HG03520 (cell line): ENCODE measurements at regions not wholly inside any gene's neighbourhood (a gene's known extent, or its start where the extent isn't known, plus 50 kb on each side); places are given as distances from the start of the nearest gene placed in this dataset.
"Not testable (repeated sequence)": the region's sequence is repeated elsewhere in the genome, so short reads cannot be mapped to it uniquely, and the experiment has no call there.

Experiments
- ATAC-seq: cut with Tn5 transposase; IDR thresholded peaks from one replicate; pipeline ENCODE4 v1.9.1; 2021; ENCODE audit warnings: mild to moderate bottlenecking, moderate library complexity; ENCODE audit not compliant: unreplicated experiment

DNA sequence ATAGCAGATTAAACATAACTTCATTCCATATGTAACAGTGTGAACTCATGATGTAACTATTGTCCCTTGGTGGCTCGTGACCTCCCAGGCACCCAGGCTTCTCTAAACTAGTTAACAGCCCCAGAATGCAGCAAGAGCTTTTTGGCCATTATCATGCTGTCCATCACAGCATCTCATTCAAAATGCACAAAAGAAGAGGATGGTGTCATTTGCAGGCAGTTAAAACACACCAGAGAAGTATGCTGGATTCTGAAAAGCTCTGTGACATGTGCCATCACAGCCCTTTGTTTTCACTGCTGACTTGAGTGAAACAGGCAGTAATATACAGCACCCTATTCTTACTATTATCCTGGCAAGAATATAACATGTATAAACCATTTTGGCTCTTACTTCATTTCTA is 117.6 kb upstream of the CHMP2B start:
- no peak for ATAC-seq

DNA sequence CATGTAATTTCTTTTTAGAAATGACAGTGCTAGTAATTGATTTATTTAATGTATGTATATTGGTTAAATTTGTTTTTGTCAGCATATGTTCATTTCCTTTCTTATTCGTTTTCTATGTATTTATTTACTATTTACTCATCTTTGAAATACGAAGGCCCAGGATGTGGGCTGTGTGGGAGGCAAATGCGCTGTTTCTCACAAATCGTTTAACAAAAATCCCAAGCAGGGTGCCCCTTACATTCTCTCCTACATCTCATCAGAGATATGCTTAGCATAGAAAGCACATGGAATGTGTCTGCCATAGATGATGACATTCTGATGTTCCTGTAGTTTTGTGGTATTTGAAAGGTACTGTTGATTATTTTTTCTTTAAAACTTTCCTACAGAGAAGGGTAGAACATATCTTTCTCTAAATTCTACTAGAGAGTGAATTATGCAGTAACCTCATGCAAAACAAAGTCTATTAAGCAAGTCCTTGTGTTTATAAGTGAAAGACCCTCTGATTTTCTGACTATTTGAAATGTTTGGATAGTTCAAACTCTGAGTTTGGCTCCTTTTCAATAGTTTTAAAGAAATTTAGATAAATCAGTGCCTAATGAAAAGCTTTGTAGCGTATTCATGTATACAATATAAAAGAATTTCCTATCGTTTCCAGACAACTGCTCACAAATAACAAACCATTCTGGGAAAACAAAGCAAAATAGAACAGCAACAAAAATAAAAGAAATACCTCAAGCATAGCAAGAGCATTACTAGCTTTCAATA is 111.1 kb upstream of the VGLL3 start:
- no peak for ATAC-seq

DNA sequence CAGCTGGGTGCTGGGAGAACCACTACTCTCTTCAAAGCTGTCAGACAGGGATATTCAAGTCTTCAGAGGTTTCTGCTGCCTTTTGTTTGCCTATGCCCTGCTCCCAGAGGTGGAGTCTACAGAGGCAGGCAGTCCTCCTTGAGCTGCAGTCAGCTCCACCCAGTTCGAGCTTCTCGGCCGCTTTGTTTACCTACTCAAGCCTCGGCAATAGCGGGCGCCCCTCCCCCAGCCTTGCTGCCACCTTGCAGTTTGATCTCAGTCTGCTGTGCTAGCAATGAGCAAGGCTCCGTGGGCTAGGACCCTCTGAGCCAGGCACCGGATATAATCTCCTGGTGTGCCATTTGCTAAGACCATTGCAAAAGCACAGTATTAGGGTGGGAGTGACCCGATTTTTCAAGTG is 106.8 kb upstream of the VGLL3 start:
- not testable (repeated sequence) for ATAC-seq

DNA sequence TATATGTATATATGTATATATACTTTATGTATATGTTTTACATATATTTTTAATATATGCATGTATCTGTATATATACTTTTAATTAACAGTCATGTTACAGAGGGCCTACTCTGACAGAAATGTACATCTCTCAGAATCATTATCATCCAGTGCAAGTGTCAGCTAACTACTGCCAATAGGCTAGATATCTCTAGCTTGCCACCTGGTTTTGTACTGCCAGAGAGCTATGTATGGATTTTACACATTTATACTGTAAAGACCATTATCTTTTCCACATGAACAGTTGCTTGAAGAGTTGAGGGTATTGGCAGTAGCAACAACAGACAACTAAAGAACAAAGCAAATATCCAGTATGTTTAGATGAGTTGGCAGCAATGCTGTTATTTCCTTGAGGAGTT is 99.7 kb upstream of the VGLL3 start:
- no peak for ATAC-seq

DNA sequence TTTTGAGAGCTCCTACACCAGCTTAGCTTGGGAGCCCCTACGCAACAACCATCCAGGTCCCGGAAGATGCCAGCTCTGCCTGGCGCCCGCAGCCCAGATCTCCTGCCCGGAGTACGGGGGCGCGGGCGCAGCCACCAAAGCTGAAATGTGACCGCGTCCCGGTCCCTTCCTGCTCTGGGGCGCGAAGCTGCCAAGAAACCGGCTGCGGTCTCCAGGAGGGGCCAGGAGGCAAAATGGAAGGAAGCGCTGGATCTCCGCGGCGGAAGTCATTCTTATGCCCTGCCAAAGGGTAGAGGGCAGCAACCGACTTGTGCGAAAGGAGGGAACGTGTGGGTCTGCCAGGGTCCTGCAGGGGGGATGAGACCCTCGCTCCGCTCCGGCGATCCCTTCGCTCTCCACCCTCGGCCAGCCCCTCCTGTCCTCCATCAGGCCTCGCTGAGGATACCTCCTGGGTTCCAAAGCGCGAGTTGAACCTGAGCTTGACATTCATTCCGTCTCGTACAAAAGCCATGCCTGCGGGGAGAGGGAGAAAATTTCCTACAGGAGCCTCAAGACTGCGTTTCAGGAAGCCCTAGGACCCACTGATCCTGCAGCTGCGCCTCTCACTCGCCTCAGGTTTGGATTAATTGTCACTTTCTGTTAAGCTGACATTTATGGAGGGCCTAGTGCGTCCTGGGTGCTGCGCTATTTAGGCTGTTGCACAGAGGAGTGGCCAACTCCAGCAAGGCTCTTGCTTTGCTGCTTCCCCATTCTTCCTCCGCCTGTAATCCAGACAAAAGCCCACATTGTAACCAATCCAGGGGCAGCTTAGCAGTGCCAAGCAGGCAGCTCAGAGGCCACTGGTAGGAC is 98.3 kb upstream of the VGLL3 start:
- ATAC-seq: peak; percentile 44

DNA sequence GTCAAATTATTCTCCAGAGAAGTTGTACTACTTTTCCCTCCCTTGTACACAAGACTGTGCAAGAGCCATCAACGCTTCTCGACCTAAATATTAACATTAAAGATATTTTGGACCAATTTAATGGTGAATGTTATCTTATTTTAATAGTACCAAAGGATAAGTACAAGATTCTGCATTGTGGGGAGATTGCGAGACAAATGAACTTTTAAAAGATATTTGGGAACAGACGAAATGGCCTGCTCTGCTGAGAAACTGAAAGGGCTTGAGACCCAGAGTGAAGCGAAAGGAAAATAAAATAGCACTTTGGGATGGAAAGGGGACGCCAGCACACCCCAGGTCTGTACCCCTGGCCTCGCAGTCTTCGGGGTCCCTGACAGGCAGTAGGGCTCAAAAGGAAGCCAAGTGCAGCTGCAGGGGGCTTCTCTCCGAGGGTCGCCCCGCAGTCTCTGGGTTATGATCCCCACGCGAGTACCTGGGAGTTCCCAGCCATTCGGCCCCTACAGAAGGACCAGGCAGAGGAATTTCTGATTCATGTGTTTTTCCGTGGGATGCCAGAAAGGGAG is 97.6 kb upstream of the VGLL3 start:
- no peak for ATAC-seq

DNA sequence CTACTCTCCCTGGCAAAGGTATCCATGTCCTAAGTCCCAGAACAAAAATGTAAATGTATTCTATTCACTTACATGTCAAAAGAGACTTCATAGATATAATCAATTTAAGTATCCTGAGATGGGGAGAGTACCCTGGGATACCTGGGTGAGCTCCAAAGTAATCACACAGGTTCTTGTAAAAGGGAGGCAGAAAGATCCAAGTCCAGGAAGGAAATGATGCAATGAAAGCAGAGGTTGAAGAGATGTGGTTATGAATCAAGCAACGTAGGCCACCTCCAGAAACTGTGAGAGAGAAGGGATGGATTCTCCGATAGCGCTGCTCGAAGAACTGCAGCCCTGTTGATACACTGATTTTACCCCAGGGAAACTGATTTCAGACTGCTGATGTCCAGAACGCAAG is 93.9 kb upstream of the VGLL3 start:
- ATAC-seq: no peak

DNA sequence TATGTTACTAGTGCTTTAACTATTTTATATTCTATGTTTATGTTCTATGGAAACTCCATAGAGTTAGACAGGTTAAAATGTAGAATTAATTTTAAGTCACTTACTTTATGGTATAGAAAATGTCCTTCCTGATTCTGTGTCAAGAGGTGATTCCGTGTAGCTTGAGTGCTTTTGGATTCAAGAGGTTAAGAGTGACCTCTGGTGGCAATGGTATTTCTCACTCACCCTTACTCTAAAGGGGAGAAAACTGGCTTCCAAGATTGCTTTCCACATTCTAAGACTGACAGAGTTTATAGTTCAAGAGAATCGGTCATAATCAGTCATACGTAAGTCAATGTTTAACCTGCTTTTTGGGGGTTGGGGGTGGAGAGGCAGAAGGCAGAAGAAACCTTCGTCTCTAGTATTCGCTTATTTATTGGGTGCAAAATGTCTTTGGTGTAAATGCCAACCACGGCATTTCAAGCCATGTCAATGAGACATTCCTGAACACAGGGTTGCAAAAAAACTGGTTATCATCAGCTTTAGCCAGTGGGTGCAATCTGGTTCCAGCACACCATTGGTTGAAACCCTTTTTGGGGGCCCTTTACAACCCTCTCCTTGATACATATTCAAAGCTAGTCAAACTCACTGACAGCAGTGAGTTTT is 92.0 kb upstream of the VGLL3 start:
- peak; percentile 71 for ATAC-seq

DNA sequence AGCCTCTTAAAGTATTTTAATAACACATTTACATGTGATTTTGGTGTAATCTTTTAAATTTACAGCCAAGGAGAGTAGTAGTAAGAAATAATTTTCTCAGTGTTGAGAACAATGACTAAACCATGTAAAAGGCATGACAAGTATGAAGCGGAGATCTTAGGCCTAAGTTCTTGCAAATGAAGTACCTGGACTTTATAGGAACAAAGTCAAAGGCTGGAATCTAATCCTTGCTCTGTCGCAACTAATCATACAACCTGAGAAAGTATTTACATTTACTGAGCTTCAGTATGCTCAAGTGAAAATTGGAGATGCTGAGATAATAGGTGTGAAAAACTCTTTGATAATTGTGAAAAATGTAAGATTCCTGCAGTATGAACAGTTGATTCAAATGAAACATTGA is 86.4 kb upstream of the VGLL3 start:
- ATAC-seq: no peak

DNA sequence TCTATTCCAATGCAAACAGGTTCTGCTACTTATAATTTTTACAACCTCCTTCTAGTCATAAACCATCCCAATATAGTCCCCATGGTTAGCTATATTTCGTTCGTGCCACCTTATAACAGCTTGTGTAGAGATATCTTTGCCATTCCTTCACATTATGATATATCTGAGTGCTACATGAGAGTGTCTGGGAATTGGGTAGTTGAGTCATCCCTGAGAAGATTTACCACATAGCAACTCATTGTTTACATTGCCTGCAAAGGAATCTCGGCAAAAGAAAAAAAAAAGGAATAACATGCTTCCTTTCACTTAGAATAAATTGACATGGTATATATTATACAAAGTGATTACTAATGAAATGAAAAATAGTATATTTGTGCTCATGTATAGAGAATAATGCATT is 86.0 kb upstream of the VGLL3 start:
- no peak for ATAC-seq

DNA sequence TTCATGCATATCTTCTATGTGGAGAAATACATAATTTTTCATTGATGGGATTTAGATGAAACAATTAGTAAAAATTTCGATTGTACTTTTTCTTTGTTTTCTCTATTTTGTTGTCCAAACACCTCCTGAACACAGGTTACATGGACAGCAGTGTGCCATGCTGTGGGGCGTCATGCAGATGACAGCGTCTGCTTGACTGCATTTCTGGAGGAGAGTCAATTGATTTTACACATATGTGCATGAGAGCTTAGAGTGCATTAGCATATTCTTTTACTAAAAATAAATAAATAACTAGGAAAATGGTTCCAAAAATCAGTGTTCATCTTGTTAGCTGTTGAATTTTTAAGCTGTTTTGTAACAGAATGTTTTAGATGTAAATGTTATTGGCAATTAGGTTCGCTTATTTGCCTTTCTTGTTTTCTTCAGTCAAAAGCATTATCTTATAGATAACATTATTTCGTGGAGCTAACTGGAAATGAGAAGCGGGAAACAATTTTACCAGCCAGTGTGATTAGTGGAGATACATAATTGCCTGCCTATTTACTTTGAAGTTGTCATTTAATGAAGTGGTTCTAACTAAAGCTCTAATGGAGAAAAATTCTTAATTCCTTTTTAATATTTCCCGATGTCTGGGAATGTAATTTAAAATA is 82.7 kb upstream of the VGLL3 start:
- no peak for ATAC-seq

DNA sequence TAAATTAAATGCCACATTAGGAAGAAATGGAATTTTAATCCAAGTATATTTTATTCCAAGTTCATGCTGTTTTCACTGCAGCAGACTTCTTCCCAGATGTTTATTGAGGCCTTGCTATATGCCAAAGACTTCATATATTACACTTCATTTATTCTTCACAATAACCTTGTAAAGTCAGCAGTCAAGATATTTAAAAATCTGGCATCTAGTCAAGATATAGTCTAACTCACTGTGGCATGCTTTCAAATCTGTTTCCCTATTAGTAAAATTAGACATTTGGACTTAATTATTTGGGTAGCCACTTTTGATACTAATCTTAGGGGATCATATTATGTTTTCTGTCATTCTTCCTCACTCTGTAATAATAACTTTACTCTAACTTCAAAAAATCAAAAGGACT is 81.5 kb upstream of the VGLL3 start:
- no peak for ATAC-seq

DNA sequence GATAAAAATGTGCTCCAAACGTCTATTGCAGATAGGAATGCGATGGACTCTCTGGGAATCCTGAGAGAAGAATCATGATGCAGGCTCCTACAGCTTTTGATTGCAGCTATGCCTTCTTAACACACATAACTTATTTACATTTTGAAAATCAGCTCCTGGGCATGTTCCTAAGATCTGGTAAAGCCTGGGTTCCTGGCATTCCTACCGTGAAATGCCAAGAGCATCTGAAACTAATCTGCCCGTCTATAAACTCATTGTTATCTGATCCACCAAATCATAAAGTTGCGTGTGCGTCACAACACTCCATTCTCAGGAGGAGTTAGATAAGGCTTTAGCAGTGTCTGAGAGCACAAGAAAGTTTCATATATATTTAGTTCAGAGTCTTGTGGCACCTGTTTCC is 79.0 kb upstream of the VGLL3 start:
- ATAC-seq: no peak

DNA sequence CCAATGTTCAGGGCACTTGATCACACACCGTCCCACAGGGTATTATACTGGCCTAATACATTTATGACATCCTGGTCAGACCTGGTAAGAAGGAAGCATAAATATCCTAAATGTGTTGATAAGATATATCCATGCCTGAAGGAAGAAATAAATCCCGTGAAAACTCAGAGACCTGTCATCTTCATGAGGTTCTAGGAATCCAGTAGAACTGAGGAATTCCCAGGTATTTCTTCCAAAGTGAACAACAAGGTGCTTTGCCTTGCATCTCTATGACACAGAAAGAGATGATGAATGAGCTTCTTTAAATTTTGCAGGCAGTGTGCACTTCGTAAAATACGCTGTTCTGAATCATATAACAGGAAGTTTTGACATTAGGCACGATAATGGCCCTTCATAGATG is 78.1 kb upstream of the VGLL3 start:
- no peak for ATAC-seq

DNA sequence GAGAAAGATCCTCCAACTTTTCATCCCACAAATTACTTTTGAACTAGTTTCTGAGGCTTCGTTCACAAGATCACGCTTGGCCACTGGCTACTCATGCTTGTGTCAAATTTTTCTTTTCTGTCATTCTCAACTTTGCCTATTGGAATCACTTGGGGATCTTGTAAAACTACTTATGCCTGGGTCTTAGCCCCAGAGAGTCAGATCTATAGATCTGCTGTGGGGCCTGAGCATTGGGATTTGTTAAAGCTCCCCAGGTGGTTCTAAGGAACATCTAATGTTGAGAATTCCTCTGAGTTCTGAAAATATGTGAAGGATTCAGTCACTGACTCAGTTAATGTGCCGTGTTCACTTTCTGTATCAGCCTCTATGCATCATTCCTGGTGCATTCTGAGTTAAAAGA is 71.7 kb upstream of the VGLL3 start:
- no peak for ATAC-seq

DNA sequence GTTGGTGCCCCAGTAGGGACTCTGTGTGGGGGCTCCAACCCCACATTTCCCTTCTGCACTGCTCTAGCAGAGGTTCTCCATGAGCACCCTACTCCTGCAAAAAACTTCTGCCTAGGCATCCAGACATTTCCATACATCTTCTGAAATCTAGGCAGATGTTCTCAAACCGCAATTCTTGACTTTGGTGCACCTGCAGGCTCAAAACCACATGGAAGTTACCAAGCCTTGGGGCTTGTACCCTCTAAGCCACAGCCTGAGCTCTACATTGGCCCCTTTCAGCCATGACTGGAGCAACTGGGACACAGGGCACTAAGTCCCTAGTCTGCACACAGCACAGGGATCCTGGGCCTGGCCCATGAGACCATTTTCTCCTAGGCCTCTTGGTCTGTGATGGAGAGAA is 66.5 kb upstream of the VGLL3 start:
- ATAC-seq: no peak

DNA sequence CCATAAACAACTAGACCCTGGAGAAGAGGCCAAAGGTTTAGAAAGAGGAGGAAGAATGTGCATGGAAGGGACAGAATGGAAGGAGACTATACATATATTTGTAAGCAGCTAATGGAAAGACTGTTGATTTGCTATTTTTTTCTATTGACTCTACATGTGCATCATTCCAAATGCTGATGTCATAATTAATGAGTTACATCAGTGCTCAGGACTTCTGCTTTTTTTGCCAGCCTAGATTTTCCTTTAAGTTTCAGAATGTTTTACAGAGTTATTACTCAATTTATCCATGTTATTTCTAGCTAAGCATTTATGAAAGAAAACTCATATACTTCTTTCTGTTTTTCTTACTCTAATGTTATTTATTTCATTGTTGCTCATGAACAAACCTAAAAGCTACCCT is 62.6 kb upstream of the VGLL3 start:
- no peak for ATAC-seq

DNA sequence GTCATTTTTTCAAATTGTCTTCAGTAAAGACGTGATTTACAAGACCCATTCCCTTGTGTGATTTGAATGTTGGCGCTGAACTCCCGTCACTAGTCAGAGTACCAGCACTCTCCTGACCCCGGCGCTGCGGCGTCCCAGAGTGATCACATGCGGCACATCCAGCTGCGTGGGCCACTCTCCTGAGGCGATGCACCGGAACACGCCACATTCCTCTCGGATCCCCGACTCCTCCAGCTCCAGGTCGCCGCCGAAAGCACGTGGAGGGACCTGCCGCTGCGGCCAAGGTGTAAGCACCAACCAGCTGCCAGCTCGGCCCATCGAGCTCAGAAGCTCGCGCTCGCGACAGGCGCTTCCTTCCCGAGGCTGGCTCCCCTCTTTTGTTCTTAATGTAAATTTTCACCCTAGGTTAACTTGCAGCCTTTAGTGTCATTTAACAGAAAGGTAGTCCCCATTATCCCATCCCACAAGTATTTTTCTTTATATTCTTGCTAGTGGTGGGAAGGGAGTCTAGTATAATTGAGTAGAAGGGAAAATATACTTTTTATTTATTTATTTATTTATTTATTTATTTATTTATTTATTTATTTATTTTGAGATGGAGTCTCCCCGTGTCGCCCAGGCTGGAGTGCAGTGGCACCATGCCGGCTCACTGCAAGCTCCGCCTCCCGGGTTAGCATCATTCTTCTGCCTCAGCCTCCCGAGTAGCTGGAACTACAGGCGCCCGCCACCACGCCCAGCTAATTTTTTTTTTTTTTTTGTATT is 61.7 kb upstream of the VGLL3 start:
- ATAC-seq: no peak

DNA sequence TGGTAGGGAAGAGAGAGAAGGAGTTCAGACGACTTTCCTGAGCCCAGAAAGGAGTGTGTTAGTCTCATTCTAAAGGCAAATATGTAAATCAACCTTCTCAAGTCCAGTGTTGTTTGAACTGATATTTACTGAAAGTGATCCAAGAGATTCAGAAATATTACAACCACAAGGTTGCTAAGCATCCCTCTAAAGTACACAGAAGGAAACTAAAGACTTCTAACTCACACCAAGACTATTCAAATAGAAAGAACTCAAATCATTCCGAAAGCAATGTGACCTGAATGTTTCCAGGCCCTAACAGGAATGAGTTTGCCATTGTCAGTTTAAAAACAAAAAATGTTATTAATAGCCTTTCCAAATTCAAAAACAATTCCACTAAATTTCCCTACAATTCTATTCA is 56.9 kb upstream of the VGLL3 start:
- ATAC-seq: peak; percentile 79

DNA sequence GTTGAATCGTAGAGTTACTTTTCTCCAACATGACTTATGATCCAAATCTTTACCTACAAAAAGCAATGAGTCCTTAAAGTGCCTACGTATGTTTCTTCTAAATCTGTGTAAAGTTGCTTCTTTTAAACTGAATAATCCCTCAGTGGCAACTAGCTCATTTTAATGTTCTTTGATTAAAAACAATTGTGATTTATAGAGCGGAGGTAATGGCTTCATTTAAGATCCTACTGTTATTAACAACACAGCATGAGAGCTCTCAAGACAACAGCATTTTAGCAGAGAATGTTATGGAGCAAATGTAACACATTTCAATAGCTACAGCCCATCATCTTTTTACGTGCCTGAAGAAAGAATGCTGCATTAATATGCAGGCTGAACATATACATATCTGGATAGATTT is 55.3 kb upstream of the VGLL3 start:
- ATAC-seq: no peak
